Naive B cell (primary cell): ENCODE measurements at regions not wholly inside any gene's neighbourhood (a gene's known extent, or its start where the extent isn't known, plus 50 kb on each side); places are given as distances from the start of the nearest gene placed in this dataset.
A peak's percentile ranks its signal among the peaks of the same experiment; 100 is the strongest.
"Not testable (repeated sequence)": the region's sequence is repeated elsewhere in the genome, so short reads cannot be mapped to it uniquely, and the experiment has no call there.

Experiments
- ATAC-seq, 2 donors: fragments of 150-1000 bp; cut with Tn5 transposase; 2 replicates each; pipeline ENCODE4 v1.10.0; 2021; ENCODE audit warnings: low read depth in 2 of 2, mild to moderate bottlenecking in 2 of 2, moderate library complexity in 2 of 2
- DNase-seq: peaks from one replicate; pipeline ENCODE4 v3.0.0; 2022
- H3K27ac Mint-ChIP-seq, 6 donors: one replicate each; pipeline ENCODE4 v1.8.0; 2020 to 2022; ENCODE audit warnings: mild to moderate bottlenecking in 6 of 6, mixed read lengths in 6 of 6, moderate library complexity in 5 of 6, inconsistent platforms in 2 of 6
- H3K27me3 Mint-ChIP-seq, 3 donors: one replicate each; pipeline ENCODE4 v1.8.0; 2021 to 2022; ENCODE audit warnings: mixed read lengths in 3 of 3, mild to moderate bottlenecking in 1 of 3
- H3K36me3 Mint-ChIP-seq, 2 donors: one replicate each; pipeline ENCODE4 v1.8.0; 2020 to 2022; ENCODE audit warnings: mixed read lengths in 2 of 2, inconsistent platforms in 1 of 2, mild to moderate bottlenecking in 1 of 2
- H3K4me1 Mint-ChIP-seq, 3 donors: one replicate each; pipeline ENCODE4 v1.8.0; 2020 to 2022; ENCODE audit warnings: mixed read lengths in 3 of 3, inconsistent platforms in 1 of 3, mild to moderate bottlenecking in 1 of 3, moderate library complexity in 1 of 3
- H3K4me3 Mint-ChIP-seq, 8 donors: one replicate each; pipeline ENCODE4 v1.8.0; 2020 to 2022; ENCODE audit warnings: mild to moderate bottlenecking in 8 of 8, mixed read lengths in 8 of 8, moderate library complexity in 8 of 8, inconsistent platforms in 2 of 8
- H3K9me3 Mint-ChIP-seq, 7 donors: one replicate each; pipeline ENCODE4 v1.8.0; 2020 to 2022; ENCODE audit warnings: mixed read lengths in 7 of 7, mild to moderate bottlenecking in 5 of 7, inconsistent platforms in 2 of 7, moderate library complexity in 1 of 7

GRCh38 chrX:87874043-87874442 is 356.4 kb downstream of the KLHL4 start:
- H3K4me3 Mint-ChIP-seq = no peak overlapping the region

DNA sequence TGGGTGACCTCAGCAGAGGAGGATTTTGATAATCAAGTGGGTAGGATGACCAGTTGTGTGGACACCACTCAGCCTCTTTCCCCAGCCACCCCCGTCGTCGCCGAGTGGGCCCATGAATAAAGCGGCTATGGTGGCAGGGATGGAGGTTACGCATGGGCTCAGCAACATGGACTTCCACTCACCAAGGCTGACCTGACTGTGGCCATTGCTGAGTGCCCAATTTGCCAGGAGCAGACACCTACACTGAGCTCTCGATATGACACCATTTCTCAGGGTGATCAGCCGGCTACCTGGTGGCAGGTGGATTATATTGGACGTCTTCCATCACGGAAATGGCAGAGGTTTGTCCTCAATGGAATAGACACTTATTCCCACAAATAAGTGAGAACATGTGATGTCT is 361.3 kb downstream of the KLHL4 start:
- DNase-seq (no peak), ATAC-seq (no peak)
- H3K27me3 Mint-ChIP-seq = no peaks in the 10 kb centered on the region
- H3K4me3 Mint-ChIP-seq = no peak overlapping the region
- H3K9me3 Mint-ChIP-seq = peaks cover 0 to 10% (median 3%) of the 10 kb centered on the region in 7 donors
- no peak overlapping the region for H3K27ac Mint-ChIP-seq
- no peaks in the 10 kb centered on the region for H3K4me1 Mint-ChIP-seq
- H3K36me3 Mint-ChIP-seq = no peaks in the 10 kb centered on the region

More at GRCh38 chrX:87874043-87874442, 356.4 kb downstream of the KLHL4 start:
- Mint-ChIP-seq H3K36me3 (no peaks in the 10 kb centered on the region), H3K27me3 (no peaks in the 10 kb centered on the region), H3K9me3 (peaks cover 0 to 12% (median 9%) of the 10 kb centered on the region in 7 donors), H3K27ac (no peak overlapping the region), H3K4me1 (no peaks in the 10 kb centered on the region)
- ATAC-seq = no peak
- DNase-seq = no peak

- Mint-ChIP-seq H3K4me1 (no peaks in the 10 kb centered on the region), H3K27me3 (no peaks in the 10 kb centered on the region), H3K4me3 (no peak overlapping the region), H3K27ac (no peak overlapping the region), H3K9me3 (peaks cover 0 to 5% (median 0%) of the 10 kb centered on the region in 7 donors), H3K36me3 (no peaks in the 10 kb centered on the region)
- no peak for ATAC-seq
- DNase-seq = no peak
Measured at GRCh38 chrX:87890437-87890836, 372.8 kb downstream of the KLHL4 start.

- Mint-ChIP-seq H3K4me1 (peaks cover 0 to 3% (median 0%) of the 10 kb centered on the region in 3 donors), H3K4me3 (no peak overlapping the region)
Measured at GRCh38 chrX:87895421-87895820, 377.8 kb downstream of the KLHL4 start.

DNA sequence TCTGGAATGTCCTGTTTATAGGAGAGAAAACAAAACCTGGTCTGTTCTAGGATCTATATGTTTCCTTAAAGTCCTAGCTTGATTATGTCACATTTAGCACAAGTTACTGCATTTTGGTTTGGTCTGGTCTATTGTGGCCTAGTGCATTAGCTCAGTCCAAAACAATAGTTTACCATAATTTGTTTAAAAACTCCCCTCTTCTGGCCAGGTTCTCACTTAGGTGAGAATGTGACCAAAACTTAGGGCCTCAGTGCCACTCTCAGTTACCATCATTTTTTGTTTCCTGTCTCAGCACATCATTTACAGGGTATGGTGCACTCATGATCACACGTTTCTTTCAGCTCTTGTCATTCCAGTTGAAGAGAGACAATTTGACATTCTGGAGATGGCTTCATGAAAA is 378.5 kb downstream of the KLHL4 start:
- no peak overlapping the region for H3K4me3 Mint-ChIP-seq
- peaks cover 0 to 5% (median 4%) of the 10 kb centered on the region in 3 donors for H3K4me1 Mint-ChIP-seq
- H3K27me3 Mint-ChIP-seq = no peaks in the 10 kb centered on the region
- H3K27ac Mint-ChIP-seq = no peak overlapping the region
- ATAC-seq = no peak
- no peaks in the 10 kb centered on the region for H3K36me3 Mint-ChIP-seq
- no peak for DNase-seq
- peaks cover 0 to 4% (median 0%) of the 10 kb centered on the region in 7 donors for H3K9me3 Mint-ChIP-seq

More at GRCh38 chrX:87895421-87895820, 377.8 kb downstream of the KLHL4 start:
- DNase-seq (no peak), ATAC-seq (no peak)
- H3K27ac Mint-ChIP-seq = peak overlapping the region in 1 of 6 donors; percentile 5
- peaks cover 0 to 2% (median 0%) of the 10 kb centered on the region in 7 donors for H3K9me3 Mint-ChIP-seq
- H3K36me3 Mint-ChIP-seq = no peaks in the 10 kb centered on the region
- no peaks in the 10 kb centered on the region for H3K27me3 Mint-ChIP-seq

DNA sequence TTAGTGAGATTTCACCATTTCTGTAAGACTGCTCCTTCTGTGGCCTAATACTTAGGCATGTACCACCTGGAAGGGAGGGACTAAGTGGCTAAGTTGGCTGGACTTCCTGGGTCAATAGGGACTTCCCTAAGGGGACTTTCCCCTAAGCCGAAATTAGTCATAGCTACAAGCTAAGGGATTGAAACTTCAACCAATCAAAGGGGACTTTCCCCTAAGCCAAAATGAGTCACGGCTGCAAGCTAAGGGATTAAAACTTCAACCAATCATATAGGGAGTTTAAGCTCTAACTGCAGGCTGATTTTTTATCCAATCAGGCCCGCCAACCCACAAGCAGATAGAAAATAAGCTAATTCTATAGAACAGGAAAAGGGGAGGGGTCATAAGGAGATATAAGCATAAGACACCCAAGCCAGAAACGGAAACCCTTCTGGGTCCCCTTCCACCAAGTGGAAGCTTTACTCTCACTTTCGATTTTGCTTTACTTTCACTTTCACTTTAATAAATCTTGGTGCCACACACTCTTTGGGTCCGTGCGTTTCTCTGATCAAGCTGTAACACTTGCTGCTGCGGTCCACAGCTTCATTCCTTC is 382.8 kb downstream of the KLHL4 start:
- DNase-seq (no peak), ATAC-seq (no peak)
- no peaks in the 10 kb centered on the region for H3K27me3 Mint-ChIP-seq
- peaks cover 0 to 9% (median 0%) of the 10 kb centered on the region in 7 donors for H3K9me3 Mint-ChIP-seq
- H3K4me1 Mint-ChIP-seq = peaks cover 0 to 5% (median 4%) of the 10 kb centered on the region in 3 donors
- peak overlapping the region in 1 of 8 donors; percentile 40 for H3K4me3 Mint-ChIP-seq
- no peaks in the 10 kb centered on the region for H3K36me3 Mint-ChIP-seq
- no peak overlapping the region for H3K27ac Mint-ChIP-seq

- H3K9me3 Mint-ChIP-seq = peaks cover 0 to 9% (median 0%) of the 10 kb centered on the region in 7 donors
- peaks cover 0 to 5% (median 4%) of the 10 kb centered on the region in 3 donors for H3K4me1 Mint-ChIP-seq
- no peak overlapping the region for H3K27ac Mint-ChIP-seq
- DNase-seq (no peak), ATAC-seq (no peak)
- no peaks in the 10 kb centered on the region for H3K27me3 Mint-ChIP-seq
- H3K4me3 Mint-ChIP-seq = peak overlapping the region in 1 of 8 donors; percentile 25
- H3K36me3 Mint-ChIP-seq = no peaks in the 10 kb centered on the region
Measured at GRCh38 chrX:87901060-87901459, 383.5 kb downstream of the KLHL4 start.

DNA sequence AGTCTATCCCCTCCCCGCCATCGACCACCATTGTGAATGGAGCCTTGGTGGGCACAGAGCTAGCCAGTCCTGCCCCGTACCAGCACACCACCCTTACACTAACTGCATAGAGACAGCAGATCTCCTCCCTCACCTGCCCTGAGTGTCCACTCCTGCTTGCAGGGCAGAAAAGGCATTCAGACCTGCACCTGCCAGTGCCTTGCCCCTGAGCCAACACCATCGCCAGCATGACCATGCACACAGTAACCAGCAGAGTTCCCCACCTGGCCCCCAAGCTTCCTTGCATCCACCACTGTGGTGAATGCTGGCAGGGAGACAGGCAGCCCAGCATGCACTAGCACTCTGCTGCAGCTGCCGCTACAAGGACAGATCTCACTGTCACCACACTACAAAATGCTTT is 397.1 kb downstream of the KLHL4 start:
- H3K36me3 Mint-ChIP-seq = no peaks in the 10 kb centered on the region
- H3K27ac Mint-ChIP-seq = no peak overlapping the region
- H3K27me3 Mint-ChIP-seq = no peaks in the 10 kb centered on the region
- H3K9me3 Mint-ChIP-seq = peaks cover 0 to 12% (median 4%) of the 10 kb centered on the region in 7 donors
- H3K4me3 Mint-ChIP-seq = no peak overlapping the region
- no peaks in the 10 kb centered on the region for H3K4me1 Mint-ChIP-seq
- ATAC-seq = no peak
- DNase-seq = no peak

DNA sequence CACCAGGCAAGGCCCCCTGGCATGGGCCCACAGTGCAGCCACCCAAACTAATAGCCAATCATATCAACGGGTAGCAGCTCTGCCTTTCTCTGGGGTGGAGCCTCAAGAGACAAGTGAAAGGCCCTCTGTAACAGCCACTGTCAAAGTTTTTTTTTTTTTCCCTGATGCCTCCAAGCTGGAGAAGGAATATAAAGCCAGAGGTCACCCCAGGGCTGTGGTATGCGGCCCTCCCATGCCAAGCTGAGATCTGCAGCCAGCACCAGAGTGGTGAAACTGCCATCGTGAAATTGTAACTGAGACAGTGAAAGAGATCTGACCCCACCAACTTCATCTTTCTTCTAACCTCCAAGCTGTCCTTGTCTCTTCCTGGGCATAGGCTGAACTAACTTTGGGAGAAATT is 407.0 kb downstream of the KLHL4 start:
- DNase-seq = no peak
- no peak overlapping the region for H3K4me3 Mint-ChIP-seq
- peaks cover 3 to 27% (median 6%) of the 10 kb centered on the region in 7 donors for H3K9me3 Mint-ChIP-seq
- no peak for ATAC-seq
- H3K27me3 Mint-ChIP-seq = no peaks in the 10 kb centered on the region
- H3K4me1 Mint-ChIP-seq = no peaks in the 10 kb centered on the region
- no peak overlapping the region for H3K27ac Mint-ChIP-seq
- H3K36me3 Mint-ChIP-seq = no peaks in the 10 kb centered on the region

- Mint-ChIP-seq H3K27me3 (no peaks in the 10 kb centered on the region), H3K4me3 (no peak overlapping the region), H3K27ac (no peak overlapping the region), H3K9me3 (peaks cover 0 to 5% (median 0%) of the 10 kb centered on the region in 7 donors), H3K4me1 (no peaks in the 10 kb centered on the region), H3K36me3 (no peaks in the 10 kb centered on the region)
- DNase-seq (no peak), ATAC-seq (no peak)
Measured at GRCh38 chrX:87941841-87942240, 424.2 kb downstream of the KLHL4 start.

DNA sequence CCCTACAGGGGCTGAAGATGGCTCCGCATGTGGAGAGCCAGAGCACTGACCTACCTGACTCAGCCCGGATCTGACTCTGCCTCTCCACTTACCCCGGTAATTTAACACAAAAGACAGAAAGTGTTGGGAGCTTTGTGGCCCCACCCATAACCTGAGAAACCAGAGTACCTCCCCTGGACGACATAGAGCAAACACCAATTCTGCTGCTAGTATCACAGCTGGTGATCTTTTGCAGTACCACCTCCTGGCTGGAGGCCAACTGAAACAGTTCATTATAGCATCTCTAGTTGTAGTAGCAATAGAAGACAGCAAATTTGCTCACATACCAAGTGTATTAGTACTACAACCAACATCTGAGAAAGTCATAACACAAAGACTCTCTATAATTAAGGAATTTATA is 443.9 kb downstream of the KLHL4 start:
- Mint-ChIP-seq H3K27me3 (no peaks in the 10 kb centered on the region), H3K4me1 (no peaks in the 10 kb centered on the region), H3K4me3 (no peak overlapping the region), H3K9me3 (peaks cover 0 to 7% (median 4%) of the 10 kb centered on the region in 7 donors), H3K36me3 (no peaks in the 10 kb centered on the region), H3K27ac (no peak overlapping the region)
- ATAC-seq (no peak), DNase-seq (no peak)

DNA sequence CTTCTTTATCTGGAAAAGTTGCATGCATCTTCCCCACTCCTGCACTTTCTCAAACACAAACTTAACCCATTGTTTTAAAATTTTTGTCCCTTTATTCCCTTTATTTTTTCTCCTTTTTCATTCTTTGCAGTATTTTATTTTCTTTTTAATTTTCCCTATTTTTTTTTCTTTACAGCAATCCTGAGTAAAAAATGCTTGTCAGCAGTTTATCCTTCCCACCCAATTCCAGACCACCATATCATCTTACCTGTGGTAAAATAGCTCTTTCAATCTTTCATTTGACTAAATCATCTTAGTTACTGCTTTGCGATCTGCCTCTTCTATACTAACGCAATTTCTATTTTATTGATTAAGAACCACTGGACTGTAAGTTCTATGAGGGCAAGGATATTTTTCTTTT is 450.5 kb downstream of the KLHL4 start:
- Mint-ChIP-seq H3K27me3 (no peaks in the 10 kb centered on the region), H3K9me3 (peaks cover 0 to 6% (median 4%) of the 10 kb centered on the region in 7 donors), H3K4me3 (no peak overlapping the region), H3K27ac (no peak overlapping the region), H3K4me1 (no peaks in the 10 kb centered on the region), H3K36me3 (no peaks in the 10 kb centered on the region)
- DNase-seq (no peak), ATAC-seq (no peak)

DNA sequence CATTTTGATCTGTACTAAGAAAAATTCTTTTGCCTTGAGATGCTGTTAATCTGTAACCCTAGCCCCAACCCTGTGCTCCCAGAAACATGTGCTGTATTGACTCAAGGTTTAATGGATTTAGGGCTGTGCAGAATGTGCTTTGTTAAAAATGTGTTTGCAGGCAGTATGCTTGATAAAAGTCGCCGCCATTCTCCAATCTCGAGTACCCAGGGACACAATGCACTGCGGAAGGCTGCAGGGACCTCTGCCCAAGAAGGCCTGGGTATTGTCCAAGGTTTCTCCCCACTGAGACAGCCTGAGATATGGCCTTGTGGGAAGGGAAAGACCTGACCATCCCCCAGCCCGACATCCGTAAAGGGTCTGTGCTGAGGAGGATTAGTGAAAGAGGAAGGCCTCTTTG is 454.5 kb downstream of the KLHL4 start:
- peaks cover 2 to 14% (median 5%) of the 10 kb centered on the region in 7 donors for H3K9me3 Mint-ChIP-seq
- not testable (repeated sequence) for H3K36me3 Mint-ChIP-seq

GRCh38 chrX:87975365-87975764 is 457.8 kb downstream of the KLHL4 start:
- peaks cover 3 to 19% (median 5%) of the 10 kb centered on the region in 7 donors for H3K9me3 Mint-ChIP-seq

More for the DNA sequence above, 454.5 kb downstream of the KLHL4 start:
- H3K27ac Mint-ChIP-seq, ATAC-seq, H3K4me3 Mint-ChIP-seq, DNase-seq, H3K27me3 Mint-ChIP-seq, H3K4me1 Mint-ChIP-seq: not testable (repeated sequence)

More at GRCh38 chrX:87975365-87975764, 457.8 kb downstream of the KLHL4 start:
- DNase-seq = no peak
- Mint-ChIP-seq H3K36me3 (no peaks in the 10 kb centered on the region), H3K27me3 (no peaks in the 10 kb centered on the region), H3K4me3 (no peak overlapping the region), H3K27ac (no peak overlapping the region), H3K4me1 (no peaks in the 10 kb centered on the region)
- ATAC-seq = no peak
